Choroid plexus epithelial cell (primary cell): ENCODE measurements at regions not wholly inside any gene's neighbourhood (a gene's known extent, or its start where the extent isn't known, plus 50 kb on each side); places are given as distances from the start of the nearest gene placed in this dataset.

Experiments used
- DNase-seq: peaks from one replicate; pipeline ENCODE4 v3.0.0-alpha.2; 2010; ENCODE audit warnings: low read depth
- H3K4me3 ChIP-seq: 2 replicates; pipeline ENCODE4 v1.5.1; 2011; ENCODE audit warnings: low read depth, mild to moderate bottlenecking, control low read depth, low read length, moderate library complexity
- TF ChIP-seq, protein P1 (sequence below): conservative IDR thresholded peaks from 2 replicates; pipeline ENCODE4 v1.5.1; 2011; ENCODE audit warnings: low read depth, mild to moderate bottlenecking, control low read depth, inconsistent platforms, low read length, moderate library complexity

DNA sequence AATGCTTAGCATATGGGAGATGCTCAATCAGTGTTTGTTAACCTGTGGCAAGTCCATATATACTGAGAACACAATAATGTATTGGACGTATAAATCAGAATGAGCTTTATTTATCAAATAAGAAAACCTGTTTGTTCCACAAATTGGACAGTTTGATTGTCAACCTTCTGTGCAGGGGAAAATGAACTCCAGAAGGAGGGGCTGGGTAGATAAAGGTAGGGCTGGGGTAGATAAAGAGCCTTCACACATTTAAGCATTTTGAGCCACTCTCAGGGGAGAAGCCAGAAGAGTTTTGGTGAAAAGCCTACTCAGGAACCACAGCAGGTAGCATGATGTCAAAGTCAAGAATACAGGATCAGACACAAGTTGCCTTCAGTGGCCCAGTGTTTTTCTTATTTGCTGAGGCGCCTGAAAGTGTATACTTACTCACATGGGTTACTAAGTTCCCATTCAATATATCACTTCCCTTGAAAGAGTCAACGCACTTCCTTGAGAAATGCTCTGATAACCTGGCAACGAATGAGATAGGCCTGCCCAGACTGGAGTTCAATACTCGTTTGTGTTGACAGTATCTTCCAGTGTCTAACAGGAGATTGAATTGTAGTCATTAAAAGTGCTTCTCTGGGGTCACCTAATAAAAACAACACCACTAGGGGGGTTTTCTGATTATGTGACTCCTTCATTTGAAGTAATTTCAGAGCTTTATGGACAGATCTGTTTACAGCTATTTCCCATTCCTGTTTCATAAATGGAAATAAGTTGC lies 263.9 kb upstream of the CITED2 start:
- no peak for DNase-seq
- no peak overlapping the region for H3K4me3 ChIP-seq
- TF ChIP-seq, protein P1, sequence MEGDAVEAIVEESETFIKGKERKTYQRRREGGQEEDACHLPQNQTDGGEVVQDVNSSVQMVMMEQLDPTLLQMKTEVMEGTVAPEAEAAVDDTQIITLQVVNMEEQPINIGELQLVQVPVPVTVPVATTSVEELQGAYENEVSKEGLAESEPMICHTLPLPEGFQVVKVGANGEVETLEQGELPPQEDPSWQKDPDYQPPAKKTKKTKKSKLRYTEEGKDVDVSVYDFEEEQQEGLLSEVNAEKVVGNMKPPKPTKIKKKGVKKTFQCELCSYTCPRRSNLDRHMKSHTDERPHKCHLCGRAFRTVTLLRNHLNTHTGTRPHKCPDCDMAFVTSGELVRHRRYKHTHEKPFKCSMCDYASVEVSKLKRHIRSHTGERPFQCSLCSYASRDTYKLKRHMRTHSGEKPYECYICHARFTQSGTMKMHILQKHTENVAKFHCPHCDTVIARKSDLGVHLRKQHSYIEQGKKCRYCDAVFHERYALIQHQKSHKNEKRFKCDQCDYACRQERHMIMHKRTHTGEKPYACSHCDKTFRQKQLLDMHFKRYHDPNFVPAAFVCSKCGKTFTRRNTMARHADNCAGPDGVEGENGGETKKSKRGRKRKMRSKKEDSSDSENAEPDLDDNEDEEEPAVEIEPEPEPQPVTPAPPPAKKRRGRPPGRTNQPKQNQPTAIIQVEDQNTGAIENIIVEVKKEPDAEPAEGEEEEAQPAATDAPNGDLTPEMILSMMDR, result no peak

- H3K4me3 ChIP-seq, result no peak overlapping the region
- DNase-seq, result no peak
- TF ChIP-seq, protein P1, result no peak
These were observed 263.3 kb upstream of the CITED2 start for GRCh38 chr6:139637766-139638165.

GRCh38 chr6:139636391-139636790 lies 261.9 kb upstream of the CITED2 start:
- TF ChIP-seq, protein P1, result no peak
- DNase-seq, result no peak
- no peak overlapping the region for H3K4me3 ChIP-seq

DNA sequence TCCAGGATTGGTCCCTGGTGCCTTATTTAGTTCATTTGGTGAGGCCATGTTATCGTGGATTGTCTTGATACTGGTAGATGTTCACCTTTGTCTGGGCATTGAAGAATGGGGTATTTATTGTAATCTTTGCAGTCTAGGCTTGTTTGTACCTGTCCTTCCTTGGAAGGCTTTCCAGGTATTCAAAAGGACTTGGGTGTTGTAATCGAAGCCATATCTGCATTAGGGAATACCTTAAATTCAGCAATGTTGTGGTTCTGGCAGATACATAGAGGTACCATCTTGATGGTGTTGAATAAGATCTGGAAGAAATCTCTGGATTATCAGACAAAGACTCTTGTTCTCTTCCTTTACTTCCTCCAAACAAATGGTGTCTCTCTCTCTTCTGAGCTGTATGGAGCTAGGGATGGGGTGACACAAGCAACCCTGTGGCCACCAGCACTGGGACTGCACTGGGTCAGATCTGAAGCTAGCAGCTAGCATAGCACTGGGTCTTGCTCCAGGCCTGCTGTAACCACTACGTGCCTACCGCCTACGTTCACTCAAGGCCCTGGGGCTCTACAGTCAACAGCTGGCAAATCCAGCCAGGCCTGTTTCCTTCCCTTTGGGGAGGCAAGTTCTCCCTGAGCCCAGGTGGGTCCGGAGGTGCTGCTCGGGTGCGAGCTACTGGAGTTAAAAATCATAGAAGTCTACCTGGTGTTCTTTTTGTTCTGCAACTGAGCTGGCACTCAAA lies 261.1 kb upstream of the CITED2 start:
- no peak overlapping the region for H3K4me3 ChIP-seq
- no peak for DNase-seq
- TF ChIP-seq, protein P1, result no peak

DNA sequence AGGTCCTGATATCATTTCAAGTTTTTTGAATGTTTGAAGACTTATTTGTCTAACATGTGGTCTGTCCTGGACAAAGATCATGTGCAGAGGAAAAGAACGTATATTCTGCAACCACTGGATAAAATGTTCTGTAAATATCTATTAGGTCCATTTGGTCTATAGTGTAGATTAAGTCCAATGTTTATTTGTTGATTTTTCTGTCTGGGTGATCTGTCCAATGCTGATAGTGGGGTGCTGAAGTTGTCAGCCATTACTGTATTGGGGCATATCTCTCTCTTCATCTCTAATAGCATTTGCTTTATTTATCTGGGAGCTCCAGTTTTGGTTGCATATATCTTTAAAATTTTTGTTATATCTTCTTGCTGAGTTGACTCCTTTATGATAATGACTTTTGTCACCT lies 258.4 kb upstream of the CITED2 start:
- H3K4me3 ChIP-seq, result no peak overlapping the region
- no peak for DNase-seq
- TF ChIP-seq, protein P1, result no peak

- TF ChIP-seq, protein P1, result no peak
- DNase-seq, result no peak
- no peak overlapping the region for H3K4me3 ChIP-seq
These were observed 253.8 kb upstream of the CITED2 start for GRCh38 chr6:139628270-139628669.
